ENCODE measurements at regions not wholly inside any gene's neighbourhood (a gene's known extent, or its start where the extent isn't known, plus 50 kb on each side); places are given as distances from the start of the nearest gene placed in this dataset.

GRCh38 chr18:72206814-72207213, 337.3 kb downstream of the CBLN2 start:
- TF ChIP-seq POLR2AphosphoS5 (IDR thresholded peaks at IDR 0.05; ENCODE audit: low read depth, low read length) (no peak), FOXP2 (optimal IDR thresholded peaks at IDR 0.05; ENCODE audit: borderline replicate concordance, extremely low read depth, extremely low read length, insufficient read depth) (no peak), TAF1 (IDR thresholded peaks at IDR 0.05; ENCODE audit: borderline replicate concordance, insufficient read depth, low read length) (no peak), REST (IDR thresholded peaks at IDR 0.05; ENCODE audit: insufficient read depth in 1 of 2, low read depth in 2 of 2, low read length in 2 of 2) (no peak), SIN3A (IDR thresholded peaks at IDR 0.05; ENCODE audit: borderline replicate concordance, insufficient read depth, low read length) (no peak)

- TF ChIP-seq REST (IDR thresholded peaks at IDR 0.05; ENCODE audit: insufficient read depth in 1 of 2, low read depth in 2 of 2, low read length in 2 of 2) (no peak), FOXP2 (optimal IDR thresholded peaks at IDR 0.05; ENCODE audit: borderline replicate concordance, extremely low read depth, extremely low read length, insufficient read depth) (no peak), SIN3A (IDR thresholded peaks at IDR 0.05; ENCODE audit: borderline replicate concordance, insufficient read depth, low read length) (no peak), TAF1 (IDR thresholded peaks at IDR 0.05; ENCODE audit: borderline replicate concordance, insufficient read depth, low read length) (no peak), POLR2AphosphoS5 (IDR thresholded peaks at IDR 0.05; ENCODE audit: low read depth, low read length) (no peak)
Observed at GRCh38 chr18:72201032-72201431, 343.1 kb downstream of the CBLN2 start.

- TF ChIP-seq REST (IDR thresholded peaks at IDR 0.05; ENCODE audit: insufficient read depth in 1 of 2, low read depth in 2 of 2, low read length in 2 of 2) (no peak), POLR2AphosphoS5 (IDR thresholded peaks at IDR 0.05; ENCODE audit: low read depth, low read length) (no peak), SIN3A (IDR thresholded peaks at IDR 0.05; ENCODE audit: borderline replicate concordance, insufficient read depth, low read length) (no peak), FOXP2 (optimal IDR thresholded peaks at IDR 0.05; ENCODE audit: borderline replicate concordance, extremely low read depth, extremely low read length, insufficient read depth) (no peak), TAF1 (IDR thresholded peaks at IDR 0.05; ENCODE audit: borderline replicate concordance, insufficient read depth, low read length) (no peak)
Observed at GRCh38 chr18:72197591-72197990, 346.6 kb downstream of the CBLN2 start.

- TF ChIP-seq REST (IDR thresholded peaks at IDR 0.05; ENCODE audit: insufficient read depth in 1 of 2, low read depth in 2 of 2, low read length in 2 of 2) (no peak), POLR2AphosphoS5 (IDR thresholded peaks at IDR 0.05; ENCODE audit: low read depth, low read length) (no peak), TAF1 (IDR thresholded peaks at IDR 0.05; ENCODE audit: borderline replicate concordance, insufficient read depth, low read length) (no peak), SIN3A (IDR thresholded peaks at IDR 0.05; ENCODE audit: borderline replicate concordance, insufficient read depth, low read length) (no peak), FOXP2 (optimal IDR thresholded peaks at IDR 0.05; ENCODE audit: borderline replicate concordance, extremely low read depth, extremely low read length, insufficient read depth) (no peak)
Observed at GRCh38 chr18:72194072-72194471, 350.1 kb downstream of the CBLN2 start.

GRCh38 chr18:72187956-72188355, 356.2 kb downstream of the CBLN2 start:
- TF ChIP-seq SIN3A (IDR thresholded peaks at IDR 0.05; ENCODE audit: borderline replicate concordance, insufficient read depth, low read length) (no peak), POLR2AphosphoS5 (IDR thresholded peaks at IDR 0.05; ENCODE audit: low read depth, low read length) (no peak), TAF1 (IDR thresholded peaks at IDR 0.05; ENCODE audit: borderline replicate concordance, insufficient read depth, low read length) (no peak), FOXP2 (optimal IDR thresholded peaks at IDR 0.05; ENCODE audit: borderline replicate concordance, extremely low read depth, extremely low read length, insufficient read depth) (no peak), REST (IDR thresholded peaks at IDR 0.05; ENCODE audit: insufficient read depth in 1 of 2, low read depth in 2 of 2, low read length in 2 of 2) (no peak)

Measured in PFSK-1 (cell line).